ENCODE measurements at regions not wholly inside any gene's neighbourhood (a gene's known extent, or its start where the extent isn't known, plus 50 kb on each side); places are given as distances from the start of the nearest gene placed in this dataset.

DNA sequence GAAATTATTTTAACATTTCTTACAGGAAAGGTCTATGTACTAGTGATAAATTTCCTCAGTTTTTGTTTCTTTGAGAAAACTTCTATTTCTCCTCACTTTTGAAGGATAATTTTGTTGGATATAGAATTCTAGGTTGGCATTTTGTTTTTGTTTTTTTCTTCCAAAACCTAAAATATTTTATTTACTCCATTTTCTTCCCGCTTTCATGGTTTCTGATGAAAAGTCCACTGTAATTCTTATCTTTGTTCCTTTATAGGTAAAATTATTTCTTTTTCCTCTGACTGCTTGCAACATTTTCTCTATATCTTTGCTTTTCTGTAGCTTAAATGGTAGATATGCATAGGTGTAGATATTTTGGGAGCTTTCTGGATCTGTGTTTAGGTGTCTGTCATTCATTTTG, 153.9 kb upstream of the DSCAM start:
- Histone ChIP-seq H3K27ac (no peak overlapping the region), H3K4me3 (no peak overlapping the region), H3K36me3 (ENCODE audit: insufficient read depth, low read length) (no peaks in the 10 kb centered on the region), H3K9me3 (ENCODE audit: low read depth, low read length) (no peaks in the 10 kb centered on the region; the same call in 1 of the 2 replicates), H3K9ac (ENCODE audit: insufficient read length) (no peak overlapping the region)
- TF ChIP-seq FOXP2 (optimal IDR thresholded peaks at IDR 0.05; ENCODE audit: control extremely low read depth, extremely low read length, insufficient read depth) (no peak), EZH2 (IDR thresholded peaks at IDR 0.05) (no peak), POLR2AphosphoS5 (IDR thresholded peaks at IDR 0.05; ENCODE audit: borderline replicate concordance, low read depth, low read length) (no peak)
- no peak for DNase-seq (ENCODE audit: low read depth, low spot score)

DNA sequence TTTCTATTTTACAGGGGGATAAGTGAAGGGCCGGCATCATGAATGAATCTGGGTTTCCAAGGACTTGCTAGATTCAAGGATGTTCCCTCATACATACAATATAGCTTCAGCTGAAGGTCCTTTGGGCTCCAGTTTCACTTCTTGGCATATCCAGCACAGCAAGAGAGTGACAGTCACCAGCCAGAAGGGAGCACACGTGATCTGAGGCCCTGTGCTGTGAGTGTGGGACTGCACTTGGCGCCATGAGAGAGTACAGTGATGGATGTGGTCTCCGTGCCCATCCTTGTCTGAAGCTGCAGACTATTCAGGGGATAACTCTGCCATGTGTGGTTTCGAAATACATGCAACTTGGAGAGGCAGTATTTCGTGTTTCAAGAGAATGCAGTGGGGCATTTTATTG, 159.7 kb upstream of the DSCAM start:
- Histone ChIP-seq H3K9me3 (ENCODE audit: low read depth, low read length) (no peaks in the 10 kb centered on the region), H3K27ac (no peak overlapping the region), H3K4me3 (no peak overlapping the region), H3K9ac (ENCODE audit: insufficient read length) (no peak overlapping the region), H3K36me3 (ENCODE audit: insufficient read depth, low read length) (no peaks in the 10 kb centered on the region)
- no peak for DNase-seq (ENCODE audit: low read depth, low spot score)
- no peak for TF ChIP-seq EZH2 (IDR thresholded peaks at IDR 0.05)
- TF ChIP-seq FOXP2 (optimal IDR thresholded peaks at IDR 0.05; ENCODE audit: control extremely low read depth, extremely low read length, insufficient read depth) = no peak
- no peak for TF ChIP-seq POLR2AphosphoS5 (IDR thresholded peaks at IDR 0.05; ENCODE audit: borderline replicate concordance, low read depth, low read length)

DNA sequence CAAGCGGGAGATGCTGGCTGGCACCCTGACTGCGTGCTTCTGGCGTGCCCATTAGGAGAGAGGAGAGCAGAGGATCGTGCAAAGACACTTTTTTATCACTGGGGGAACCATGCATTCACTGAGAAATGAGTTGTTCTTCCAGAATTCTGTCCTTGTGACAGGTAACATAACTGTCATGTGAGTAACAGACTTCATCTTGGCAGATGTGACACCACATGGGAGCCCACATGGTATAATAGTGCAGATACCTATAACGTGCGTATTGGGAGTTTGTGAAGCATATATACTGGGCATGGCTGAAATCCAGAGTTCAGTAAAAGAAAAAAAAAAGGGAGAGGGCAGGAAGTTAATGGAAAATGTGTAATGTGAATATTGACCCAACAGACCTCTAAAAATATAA, 159.6 kb upstream of the BACE2 start:
- Histone ChIP-seq H3K9me3 (ENCODE audit: low read depth, low read length) (no peaks in the 10 kb centered on the region), H3K4me3 (no peak overlapping the region), H3K27ac (no peak overlapping the region), H3K36me3 (ENCODE audit: insufficient read depth, low read length) (no peaks in the 10 kb centered on the region), H3K9ac (ENCODE audit: insufficient read length) (no peak overlapping the region)
- no peak for DNase-seq (ENCODE audit: low read depth, low spot score)
- no peak for TF ChIP-seq EZH2 (IDR thresholded peaks at IDR 0.05)
- TF ChIP-seq FOXP2 (optimal IDR thresholded peaks at IDR 0.05; ENCODE audit: control extremely low read depth, extremely low read length, insufficient read depth) = no peak
- TF ChIP-seq POLR2AphosphoS5 (IDR thresholded peaks at IDR 0.05; ENCODE audit: borderline replicate concordance, low read depth, low read length) = no peak

DNA sequence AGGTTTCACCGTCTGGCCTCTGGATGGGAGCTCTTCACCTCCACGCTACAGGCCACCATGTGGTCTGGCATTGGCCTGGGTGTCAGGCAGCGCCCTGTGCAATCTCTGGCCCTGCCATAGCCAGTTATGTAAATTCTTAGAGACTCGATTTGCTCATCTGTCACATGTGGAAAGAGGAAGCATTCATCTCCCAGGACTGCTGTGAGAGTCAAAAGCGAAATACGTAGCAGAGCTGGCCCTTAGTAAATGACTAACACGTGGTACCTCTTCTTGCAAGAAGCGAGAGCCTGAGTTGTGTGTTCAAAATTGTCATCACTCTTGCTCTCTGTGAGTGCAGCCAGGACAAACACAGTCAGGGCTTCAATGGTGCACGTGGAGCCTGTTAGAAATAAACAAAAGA, 159.0 kb upstream of the BACE2 start:
- Histone ChIP-seq H3K9me3 (ENCODE audit: low read depth, low read length) (no peaks in the 10 kb centered on the region), H3K27ac (no peak overlapping the region), H3K36me3 (ENCODE audit: insufficient read depth, low read length) (no peaks in the 10 kb centered on the region), H3K9ac (ENCODE audit: insufficient read length) (no peak overlapping the region), H3K4me3 (no peak overlapping the region)
- no peak for DNase-seq (ENCODE audit: low read depth, low spot score)
- TF ChIP-seq EZH2 (IDR thresholded peaks at IDR 0.05) (no peak), FOXP2 (optimal IDR thresholded peaks at IDR 0.05; ENCODE audit: control extremely low read depth, extremely low read length, insufficient read depth) (no peak), POLR2AphosphoS5 (IDR thresholded peaks at IDR 0.05; ENCODE audit: borderline replicate concordance, low read depth, low read length) (no peak)

DNA sequence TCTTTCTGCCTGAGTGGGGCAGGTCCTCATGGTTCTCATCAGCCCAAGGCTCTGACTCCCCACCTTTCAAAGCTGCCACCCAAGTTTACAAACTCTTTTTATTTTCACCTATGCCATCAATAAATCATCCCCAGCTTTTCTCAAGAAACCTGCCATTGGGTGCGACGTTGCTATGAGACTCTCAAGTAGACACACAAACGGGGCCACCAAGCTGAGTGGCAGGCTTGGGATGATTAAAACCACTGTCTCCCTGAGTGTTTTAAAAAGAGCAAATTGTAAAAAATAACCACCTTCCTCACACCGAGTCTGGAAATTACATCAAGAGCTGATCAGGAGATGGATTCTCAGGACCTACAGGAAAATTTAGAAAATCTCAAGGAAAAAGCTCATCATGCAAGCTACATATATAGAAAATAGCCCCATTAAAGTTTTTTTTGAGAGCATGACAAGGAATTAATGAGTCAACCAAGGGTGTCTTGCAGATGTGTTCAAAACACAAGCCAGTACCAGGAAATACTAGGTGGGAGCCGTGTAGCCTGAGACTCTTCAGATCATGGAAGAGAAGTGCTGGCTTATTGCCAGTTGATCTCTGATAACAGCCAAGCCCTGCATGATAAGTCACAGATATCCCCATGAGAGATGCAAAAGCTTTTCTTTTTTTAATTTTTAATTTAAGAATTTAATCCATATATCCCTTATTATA, 158.4 kb upstream of the BACE2 start:
- H3K4me3 ChIP-seq = no peak overlapping the region
- H3K9me3 ChIP-seq (ENCODE audit: low read depth, low read length) = no peaks in the 10 kb centered on the region
- H3K27ac ChIP-seq = no peak overlapping the region
- H3K36me3 ChIP-seq (ENCODE audit: insufficient read depth, low read length) = no peaks in the 10 kb centered on the region
- TF ChIP-seq POLR2AphosphoS5 (IDR thresholded peaks at IDR 0.05; ENCODE audit: borderline replicate concordance, low read depth, low read length) (no peak), EZH2 (IDR thresholded peaks at IDR 0.05) (no peak), FOXP2 (optimal IDR thresholded peaks at IDR 0.05; ENCODE audit: control extremely low read depth, extremely low read length, insufficient read depth) (no peak)
- H3K9ac ChIP-seq (ENCODE audit: insufficient read length) = no peak overlapping the region
- DNase-seq (ENCODE audit: low read depth, low spot score) = no peak

DNA sequence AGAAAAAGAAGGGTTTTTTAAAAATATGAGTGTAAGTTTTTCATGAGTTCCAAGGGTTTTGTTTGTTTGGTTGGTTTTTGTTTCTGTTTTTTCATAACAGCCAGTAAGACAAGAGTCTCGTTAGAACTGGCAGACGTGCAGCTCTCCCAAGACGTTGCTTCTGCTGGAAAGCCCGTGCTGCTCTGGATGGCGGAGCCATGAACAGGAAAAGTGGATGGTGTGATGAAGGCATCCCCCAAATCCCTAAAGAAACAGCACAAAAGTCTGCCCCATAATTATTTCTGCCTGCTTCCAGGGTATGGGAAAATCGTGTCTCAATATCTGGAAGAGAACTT, 157.9 kb upstream of the BACE2 start:
- Histone ChIP-seq H3K27ac (no peak overlapping the region), H3K9ac (ENCODE audit: insufficient read length) (no peak overlapping the region), H3K4me3 (no peak overlapping the region), H3K9me3 (ENCODE audit: low read depth, low read length) (no peaks in the 10 kb centered on the region), H3K36me3 (ENCODE audit: insufficient read depth, low read length) (no peaks in the 10 kb centered on the region)
- no peak for DNase-seq (ENCODE audit: low read depth, low spot score)
- no peak for TF ChIP-seq FOXP2 (optimal IDR thresholded peaks at IDR 0.05; ENCODE audit: control extremely low read depth, extremely low read length, insufficient read depth)
- TF ChIP-seq EZH2 (IDR thresholded peaks at IDR 0.05) = no peak
- TF ChIP-seq POLR2AphosphoS5 (IDR thresholded peaks at IDR 0.05; ENCODE audit: borderline replicate concordance, low read depth, low read length) = no peak

DNA sequence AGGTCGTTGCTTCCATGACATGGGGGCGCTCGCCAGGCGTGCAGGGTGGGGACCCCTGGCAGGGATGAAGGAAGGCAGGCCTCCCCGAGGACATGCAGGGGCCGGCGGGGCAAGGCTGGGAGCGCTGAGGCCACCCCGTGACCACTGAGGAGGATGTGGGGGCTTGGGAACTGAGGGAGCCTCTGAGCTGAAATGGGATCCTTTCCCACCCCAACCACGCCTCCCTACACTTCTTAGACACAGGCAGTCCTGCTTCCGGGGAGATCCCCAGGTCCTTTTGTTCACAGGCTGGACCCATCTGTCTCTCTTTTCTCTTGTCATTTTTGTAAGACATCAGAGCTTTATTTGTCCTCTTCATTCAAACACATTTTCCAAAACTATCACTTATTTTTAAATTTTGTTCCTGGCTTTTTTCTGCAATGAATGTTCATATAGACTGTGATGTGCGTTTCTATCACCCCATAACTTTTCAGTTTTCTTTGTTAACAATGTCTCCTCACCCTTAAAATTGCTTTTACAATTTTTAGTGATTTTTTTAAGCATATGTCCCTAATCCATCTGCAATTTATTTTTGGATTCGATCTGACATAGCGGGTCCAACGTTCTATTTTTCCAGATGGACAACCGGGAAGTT, 156.7 kb upstream of the BACE2 start:
- no peak for TF ChIP-seq POLR2AphosphoS5 (IDR thresholded peaks at IDR 0.05; ENCODE audit: borderline replicate concordance, low read depth, low read length)
- TF ChIP-seq EZH2 (IDR thresholded peaks at IDR 0.05) = no peak
- no peak for TF ChIP-seq FOXP2 (optimal IDR thresholded peaks at IDR 0.05; ENCODE audit: control extremely low read depth, extremely low read length, insufficient read depth)
- H3K36me3 ChIP-seq (ENCODE audit: insufficient read depth, low read length) = no peaks in the 10 kb centered on the region
- DNase-seq (ENCODE audit: low read depth, low spot score) = no peak
- no peak overlapping the region for H3K27ac ChIP-seq
- no peak overlapping the region for H3K4me3 ChIP-seq
- no peaks in the 10 kb centered on the region for H3K9me3 ChIP-seq (ENCODE audit: low read depth, low read length)
- no peak overlapping the region for H3K9ac ChIP-seq (ENCODE audit: insufficient read length)

DNA sequence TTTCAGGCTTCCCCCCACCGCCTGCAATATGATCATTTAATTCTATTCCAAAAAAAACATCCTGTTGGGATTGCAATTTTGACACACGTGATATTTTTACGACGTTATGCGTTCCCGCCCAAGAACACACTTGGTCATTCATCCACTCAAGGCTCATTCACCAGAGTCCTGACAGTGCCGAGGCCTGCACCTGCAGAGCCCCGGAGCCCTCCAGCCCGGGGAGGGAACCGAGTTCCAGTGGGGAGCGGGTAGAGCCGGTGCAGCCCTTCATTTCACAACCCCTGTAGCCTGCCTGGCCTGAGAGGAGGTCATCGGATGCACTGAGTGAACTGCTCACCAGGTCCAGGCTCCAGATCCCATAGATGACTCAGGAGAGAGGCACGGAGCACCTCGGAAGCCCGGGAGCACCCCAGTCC, 156.0 kb upstream of the BACE2 start:
- no peak overlapping the region for H3K4me3 ChIP-seq
- no peaks in the 10 kb centered on the region for H3K36me3 ChIP-seq (ENCODE audit: insufficient read depth, low read length)
- H3K9me3 ChIP-seq (ENCODE audit: low read depth, low read length) = no peaks in the 10 kb centered on the region
- H3K27ac ChIP-seq = no peak overlapping the region
- no peak overlapping the region for H3K9ac ChIP-seq (ENCODE audit: insufficient read length)
- TF ChIP-seq FOXP2 (optimal IDR thresholded peaks at IDR 0.05; ENCODE audit: control extremely low read depth, extremely low read length, insufficient read depth) = no peak
- no peak for TF ChIP-seq POLR2AphosphoS5 (IDR thresholded peaks at IDR 0.05; ENCODE audit: borderline replicate concordance, low read depth, low read length)
- no peak for TF ChIP-seq EZH2 (IDR thresholded peaks at IDR 0.05)
- DNase-seq (ENCODE audit: low read depth, low spot score) = no peak
